ENCODE measurements at regions not wholly inside any gene's neighbourhood (a gene's known extent, or its start where the extent isn't known, plus 50 kb on each side); places are given as distances from the start of the nearest gene placed in this dataset.

- TF ChIP-seq REST (IDR thresholded peaks at IDR 0.05; ENCODE audit: insufficient read depth in 1 of 2, low read depth in 2 of 2, low read length in 2 of 2) (no peak), FOXP2 (optimal IDR thresholded peaks at IDR 0.05; ENCODE audit: borderline replicate concordance, extremely low read depth, extremely low read length, insufficient read depth) (no peak)
These were observed 56.0 kb upstream of the CCDC190 start for GRCh38 chr1:162916821-162917613.

- TF ChIP-seq SIN3A (IDR thresholded peaks at IDR 0.05; ENCODE audit: borderline replicate concordance, insufficient read depth, low read length) (no peak), TAF1 (IDR thresholded peaks at IDR 0.05; ENCODE audit: borderline replicate concordance, insufficient read depth, low read length) (no peak), FOXP2 (optimal IDR thresholded peaks at IDR 0.05; ENCODE audit: borderline replicate concordance, extremely low read depth, extremely low read length, insufficient read depth) (no peak), POLR2AphosphoS5 (IDR thresholded peaks at IDR 0.05; ENCODE audit: low read depth, low read length) (no peak), REST (IDR thresholded peaks at IDR 0.05; ENCODE audit: insufficient read depth in 1 of 2, low read depth in 2 of 2, low read length in 2 of 2) (no peak)
These were observed 55.4 kb upstream of the CCDC190 start for GRCh38 chr1:162916407-162916806.

GRCh38 chr1:162914601-162915000 lies 53.6 kb upstream of the CCDC190 start:
- no peak for TF ChIP-seq REST (IDR thresholded peaks at IDR 0.05; ENCODE audit: insufficient read depth in 1 of 2, low read depth in 2 of 2, low read length in 2 of 2)
- TF ChIP-seq SIN3A (IDR thresholded peaks at IDR 0.05; ENCODE audit: borderline replicate concordance, insufficient read depth, low read length) = no peak
- no peak for TF ChIP-seq POLR2AphosphoS5 (IDR thresholded peaks at IDR 0.05; ENCODE audit: low read depth, low read length)
- TF ChIP-seq TAF1 (IDR thresholded peaks at IDR 0.05; ENCODE audit: borderline replicate concordance, insufficient read depth, low read length) = no peak
- no peak for TF ChIP-seq FOXP2 (optimal IDR thresholded peaks at IDR 0.05; ENCODE audit: borderline replicate concordance, extremely low read depth, extremely low read length, insufficient read depth)

GRCh38 chr1:162913345-162913744 lies 52.4 kb upstream of the CCDC190 start:
- TF ChIP-seq POLR2AphosphoS5 (IDR thresholded peaks at IDR 0.05; ENCODE audit: low read depth, low read length) (no peak), REST (IDR thresholded peaks at IDR 0.05; ENCODE audit: insufficient read depth in 1 of 2, low read depth in 2 of 2, low read length in 2 of 2) (no peak), FOXP2 (optimal IDR thresholded peaks at IDR 0.05; ENCODE audit: borderline replicate concordance, extremely low read depth, extremely low read length, insufficient read depth) (no peak), SIN3A (IDR thresholded peaks at IDR 0.05; ENCODE audit: borderline replicate concordance, insufficient read depth, low read length) (no peak), TAF1 (IDR thresholded peaks at IDR 0.05; ENCODE audit: borderline replicate concordance, insufficient read depth, low read length) (no peak)

Measured in PFSK-1 (cell line).